Panc1 (cell line): ENCODE measurements at regions not wholly inside any gene's neighbourhood (a gene's known extent, or its start where the extent isn't known, plus 50 kb on each side); places are given as distances from the start of the nearest gene placed in this dataset.

Source experiments
- CTCF ChIP-seq: fragments of 450-650 bp; IDR thresholded peaks from 2 replicates; pipeline ENCODE4 v1.5.1; 2017; ENCODE audit warnings: mild to moderate bottlenecking
- POLR2AphosphoS5 ChIP-seq: IDR thresholded peaks from 2 replicates; pipeline ENCODE4 v1.6.1; 2012; ENCODE audit warnings: mild to moderate bottlenecking, low read depth, low read length, moderate library complexity
- SIN3A ChIP-seq: IDR thresholded peaks from 2 replicates; pipeline ENCODE4 v1.6.1; 2012; ENCODE audit warnings: low read depth, mild to moderate bottlenecking, low read length, moderate library complexity, borderline replicate concordance; ENCODE audit not compliant: insufficient read depth
- TCF7L2 ChIP-seq: IDR thresholded peaks from 2 replicates; pipeline ENCODE4 v1.6.1; 2011; ENCODE audit warnings: mild to moderate bottlenecking, low read depth, low read length, inconsistent platforms
- TF ChIP-seq, protein P1 (sequence below), 2 experiments: IDR thresholded peaks; 2 replicates each; pipeline ENCODE4 v1.6.1; 2011 to 2012; ENCODE audit warnings: low read depth in 2 of 2, control low read depth in 1 of 2, low read length in 1 of 2, mild to moderate bottlenecking in 1 of 2, moderate library complexity in 1 of 2; ENCODE audit not compliant: insufficient read depth in 1 of 2

DNA sequence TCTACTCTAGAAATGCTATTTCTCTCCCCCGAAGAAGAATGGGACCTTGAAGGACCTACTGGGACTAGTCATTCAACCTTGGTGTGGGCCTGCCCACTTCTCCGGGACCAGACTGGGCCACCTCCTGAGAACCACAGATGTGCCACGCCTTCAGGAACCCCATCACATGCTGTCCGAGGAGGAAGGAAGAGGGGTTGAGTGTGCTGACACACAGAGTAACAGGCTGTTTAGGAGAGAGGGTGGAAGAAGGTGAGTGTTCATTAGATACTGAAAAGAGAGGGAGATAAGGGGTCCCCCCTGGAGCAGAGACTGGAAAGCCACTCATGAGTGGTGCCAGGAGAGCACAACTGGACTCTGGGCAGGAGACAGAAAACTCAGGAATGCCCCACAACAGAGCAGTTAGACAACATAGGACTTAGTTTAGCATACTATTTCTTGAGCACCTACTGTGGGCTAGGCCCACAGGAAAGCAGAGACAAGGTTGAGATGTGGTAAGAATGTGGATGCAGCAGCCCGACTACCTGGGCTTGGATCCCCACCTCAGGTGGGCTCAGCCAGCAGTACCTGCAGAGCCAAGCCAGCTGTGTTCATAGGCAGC lies 286.4 kb upstream of the NCKAP5 start:
- no peak for TF ChIP-seq POLR2AphosphoS5
- no peak for TF ChIP-seq CTCF
- TF ChIP-seq, protein P1, sequence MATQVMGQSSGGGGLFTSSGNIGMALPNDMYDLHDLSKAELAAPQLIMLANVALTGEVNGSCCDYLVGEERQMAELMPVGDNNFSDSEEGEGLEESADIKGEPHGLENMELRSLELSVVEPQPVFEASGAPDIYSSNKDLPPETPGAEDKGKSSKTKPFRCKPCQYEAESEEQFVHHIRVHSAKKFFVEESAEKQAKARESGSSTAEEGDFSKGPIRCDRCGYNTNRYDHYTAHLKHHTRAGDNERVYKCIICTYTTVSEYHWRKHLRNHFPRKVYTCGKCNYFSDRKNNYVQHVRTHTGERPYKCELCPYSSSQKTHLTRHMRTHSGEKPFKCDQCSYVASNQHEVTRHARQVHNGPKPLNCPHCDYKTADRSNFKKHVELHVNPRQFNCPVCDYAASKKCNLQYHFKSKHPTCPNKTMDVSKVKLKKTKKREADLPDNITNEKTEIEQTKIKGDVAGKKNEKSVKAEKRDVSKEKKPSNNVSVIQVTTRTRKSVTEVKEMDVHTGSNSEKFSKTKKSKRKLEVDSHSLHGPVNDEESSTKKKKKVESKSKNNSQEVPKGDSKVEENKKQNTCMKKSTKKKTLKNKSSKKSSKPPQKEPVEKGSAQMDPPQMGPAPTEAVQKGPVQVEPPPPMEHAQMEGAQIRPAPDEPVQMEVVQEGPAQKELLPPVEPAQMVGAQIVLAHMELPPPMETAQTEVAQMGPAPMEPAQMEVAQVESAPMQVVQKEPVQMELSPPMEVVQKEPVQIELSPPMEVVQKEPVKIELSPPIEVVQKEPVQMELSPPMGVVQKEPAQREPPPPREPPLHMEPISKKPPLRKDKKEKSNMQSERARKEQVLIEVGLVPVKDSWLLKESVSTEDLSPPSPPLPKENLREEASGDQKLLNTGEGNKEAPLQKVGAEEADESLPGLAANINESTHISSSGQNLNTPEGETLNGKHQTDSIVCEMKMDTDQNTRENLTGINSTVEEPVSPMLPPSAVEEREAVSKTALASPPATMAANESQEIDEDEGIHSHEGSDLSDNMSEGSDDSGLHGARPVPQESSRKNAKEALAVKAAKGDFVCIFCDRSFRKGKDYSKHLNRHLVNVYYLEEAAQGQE (IDR thresholded peaks at IDR 0.05; ENCODE audit: insufficient read depth in 1 of 2, low read depth in 2 of 2, low read length in 1 of 2), result no peak
- TF ChIP-seq SIN3A, result no peak
- no peak for TF ChIP-seq TCF7L2
